GM21367 (cell line): ENCODE measurements at regions not wholly inside any gene's neighbourhood (a gene's known extent, or its start where the extent isn't known, plus 50 kb on each side); places are given as distances from the start of the nearest gene placed in this dataset.

Source experiments
- ATAC-seq: cut with Tn5 transposase; IDR thresholded peaks from one replicate; pipeline ENCODE4 v1.9.1; 2021; ENCODE audit not compliant: unreplicated experiment

- no peak for ATAC-seq
Observed at GRCh38 chr6:167437888-167438484, 113.1 kb downstream of the TTLL2 start.

- no peak for ATAC-seq
Observed at GRCh38 chr6:167441715-167442206, 116.9 kb downstream of the TTLL2 start.

GRCh38 chr6:167442245-167442644 lies 117.4 kb downstream of the TTLL2 start:
- no peak for ATAC-seq

GRCh38 chr6:167442796-167443680 lies 118.2 kb downstream of the TTLL2 start:
- ATAC-seq: no peak

GRCh38 chr6:167444602-167445346 lies 119.9 kb downstream of the TTLL2 start:
- ATAC-seq: no peak

GRCh38 chr6:167445568-167445967 lies 120.7 kb downstream of the TTLL2 start:
- ATAC-seq: no peak

- no peak for ATAC-seq
Observed at GRCh38 chr6:167446046-167446445, 121.2 kb downstream of the TTLL2 start.

GRCh38 chr6:167446971-167447370 lies 122.1 kb downstream of the TTLL2 start:
- ATAC-seq: no peak

GRCh38 chr6:167448378-167448777 lies 123.5 kb downstream of the TTLL2 start:
- ATAC-seq: no peak

- ATAC-seq: no peak
Observed at GRCh38 chr6:167449094-167449861, 124.4 kb downstream of the TTLL2 start.

- no peak for ATAC-seq
Observed at GRCh38 chr6:167450626-167451025, 125.7 kb downstream of the TTLL2 start.

- no peak for ATAC-seq
Observed at GRCh38 chr6:167452338-167453081, 127.6 kb downstream of the TTLL2 start.

GRCh38 chr6:167453082-167453446 lies 128.2 kb downstream of the TTLL2 start:
- no peak for ATAC-seq

GRCh38 chr6:167454003-167454402 lies 129.1 kb downstream of the TTLL2 start:
- ATAC-seq: no peak

GRCh38 chr6:167455371-167455770 lies 130.5 kb downstream of the TTLL2 start:
- no peak for ATAC-seq

- ATAC-seq: no peak
Observed at GRCh38 chr6:167462514-167463312, 137.8 kb downstream of the TTLL2 start.

GRCh38 chr6:167464177-167464576 lies 139.3 kb downstream of the TTLL2 start:
- ATAC-seq: no peak

- no peak for ATAC-seq
Observed at GRCh38 chr6:167465482-167465881, 140.6 kb downstream of the TTLL2 start.

GRCh38 chr6:167467282-167467681 lies 142.4 kb downstream of the TTLL2 start:
- no peak for ATAC-seq
